HG02610 (cell line): ENCODE measurements at regions not wholly inside any gene's neighbourhood (a gene's known extent, or its start where the extent isn't known, plus 50 kb on each side); places are given as distances from the start of the nearest gene placed in this dataset.
"Not testable (repeated sequence)": the region's sequence is repeated elsewhere in the genome, so short reads cannot be mapped to it uniquely, and the experiment has no call there.

Source experiments
- ATAC-seq: cut with Tn5 transposase; IDR thresholded peaks from one replicate; pipeline ENCODE4 v1.9.1; 2021; ENCODE audit warnings: mild to moderate bottlenecking, moderate library complexity; ENCODE audit not compliant: unreplicated experiment

- no peak for ATAC-seq
Observed at GRCh38 chr14:70269582-70269981, 80.8 kb upstream of the SLC8A3 start.

GRCh38 chr14:70268760-70269159 lies 80.0 kb upstream of the SLC8A3 start:
- no peak for ATAC-seq

- no peak for ATAC-seq
Observed at GRCh38 chr14:70266157-70266556, 77.4 kb upstream of the SLC8A3 start.

- ATAC-seq: no peak
Observed at GRCh38 chr14:70265422-70265821, 76.7 kb upstream of the SLC8A3 start.

GRCh38 chr14:70259420-70259819 lies 70.7 kb upstream of the SLC8A3 start:
- ATAC-seq: no peak

- no peak for ATAC-seq
Observed at GRCh38 chr14:70257526-70257925, 68.8 kb upstream of the SLC8A3 start.

GRCh38 chr14:70256601-70257000 lies 67.8 kb upstream of the SLC8A3 start:
- no peak for ATAC-seq

- not testable (repeated sequence) for ATAC-seq
Observed at GRCh38 chr14:70255071-70256057, 66.6 kb upstream of the SLC8A3 start.

- no peak for ATAC-seq
Observed at GRCh38 chr14:70254476-70254961, 65.8 kb upstream of the SLC8A3 start.

- not testable (repeated sequence) for ATAC-seq
Observed at GRCh38 chr14:70253547-70253946, 64.8 kb upstream of the SLC8A3 start.

- ATAC-seq: no peak
Observed at GRCh38 chr14:70245026-70245425, 56.3 kb upstream of the SLC8A3 start.

- ATAC-seq: peak; percentile 91
Observed at GRCh38 chr14:70239802-70240201, 51.1 kb upstream of the SLC8A3 start.

GRCh38 chr14:70238635-70239034 lies 49.9 kb upstream of the SLC8A3 start:
- ATAC-seq: not testable (repeated sequence)
